ENCODE measurements at regions not wholly inside any gene's neighbourhood (a gene's known extent, or its start where the extent isn't known, plus 50 kb on each side); places are given as distances from the start of the nearest gene placed in this dataset.

- H3K9me3 ChIP-seq (ENCODE audit: control extremely low read depth in 1 of 5, control insufficient read depth in 4 of 5, insufficient read depth in 2 of 5, low read depth in 1 of 5, low read length in 4 of 5) = peaks cover 0 to 5% (median 3%) of the 10 kb centered on the region in 5 experiments
- H3K27me3 ChIP-seq (replicated peaks in 2 of 5; ENCODE audit: control insufficient read depth in 4 of 5, insufficient read depth in 5 of 5, low read length in 4 of 5) = no peaks in the 10 kb centered on the region
- no peaks in the 10 kb centered on the region for H3K36me3 ChIP-seq (ENCODE audit: control insufficient read depth in 4 of 4, insufficient read depth in 4 of 4, low read length in 3 of 4)
- WGBS (ENCODE audit: insufficient coverage) = 100% methylated on average over 7 of the region's 13 CpGs
- no peak for DNase-seq
- ChIA-PET POLR2A (no interaction called here), CTCF (interaction anchor here (0.6 to 1.1 kb wide), 2 partner anchors 34 to 37 kb away, joined by 3 read pairs; no protein-coding TSS in a partner anchor)
- no peak overlapping the region for H3K27ac ChIP-seq (ENCODE audit: insufficient read depth in 1 of 2, low read depth in 1 of 2, low read length in 2 of 2, poor library complexity in 1 of 2, severe bottlenecking in 2 of 2)
- no peak overlapping the region for H3K4me3 ChIP-seq (ENCODE audit: control insufficient read depth in 1 of 7, extremely low read depth in 1 of 7, insufficient read depth in 4 of 7, low read depth in 2 of 7, low read length in 6 of 7)
- H3K4me1 ChIP-seq (ENCODE audit: control extremely low read depth in 1 of 4, control insufficient read depth in 4 of 4, insufficient read depth in 4 of 4, low read length in 3 of 4) = peaks cover 4 to 12% (median 7%) of the 10 kb centered on the region in 4 experiments
Observed at GRCh38 chr5:173825215-173825865, 62.8 kb upstream of the CPEB4 start.

DNA sequence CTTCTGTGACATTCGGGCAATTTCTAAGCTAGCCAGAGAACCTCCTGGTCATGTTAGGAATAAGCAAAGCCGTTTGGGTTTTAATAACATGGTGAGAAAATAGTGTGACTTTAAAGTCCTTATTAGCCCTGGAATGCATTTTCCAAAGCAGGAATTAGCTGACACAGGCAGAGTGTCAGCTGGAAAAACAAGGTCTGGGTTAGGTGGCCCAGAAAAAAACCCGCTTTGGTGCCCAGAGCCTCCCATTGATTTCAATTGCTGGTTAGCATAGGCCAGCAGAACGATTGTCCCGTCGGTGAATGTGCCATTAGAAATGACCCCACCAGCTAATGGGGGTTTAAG lies 62.1 kb upstream of the CPEB4 start:
- H3K27ac ChIP-seq (ENCODE audit: insufficient read depth in 1 of 2, low read depth in 1 of 2, low read length in 2 of 2, poor library complexity in 1 of 2, severe bottlenecking in 2 of 2) = no peak overlapping the region
- no peak overlapping the region for H3K4me3 ChIP-seq (ENCODE audit: control insufficient read depth in 1 of 7, extremely low read depth in 1 of 7, insufficient read depth in 4 of 7, low read depth in 2 of 7, low read length in 6 of 7)
- DNase-seq = no peak
- POLR2A ChIA-PET = no interaction called here
- H3K4me1 ChIP-seq (ENCODE audit: control extremely low read depth in 1 of 4, control insufficient read depth in 4 of 4, insufficient read depth in 4 of 4, low read length in 3 of 4) = peaks cover 2 to 9% (median 4%) of the 10 kb centered on the region in 4 experiments
- H3K27me3 ChIP-seq (replicated peaks in 2 of 5; ENCODE audit: control insufficient read depth in 4 of 5, insufficient read depth in 5 of 5, low read length in 4 of 5) = no peaks in the 10 kb centered on the region
- peaks cover 0 to 5% (median 3%) of the 10 kb centered on the region in 5 experiments for H3K9me3 ChIP-seq (ENCODE audit: control extremely low read depth in 1 of 5, control insufficient read depth in 4 of 5, insufficient read depth in 2 of 5, low read depth in 1 of 5, low read length in 4 of 5)
- no peaks in the 10 kb centered on the region for H3K36me3 ChIP-seq (ENCODE audit: control insufficient read depth in 4 of 4, insufficient read depth in 4 of 4, low read length in 3 of 4)
- whole genome bisulfite sequencing (ENCODE audit: insufficient coverage) = 94% methylated on average over 4 of the region's 6 CpGs
- CTCF ChIA-PET = interaction anchor here (1.1 kb wide), 1 partner anchor 35 kb away, joined by 3 read pairs; no protein-coding TSS in a partner anchor

DNA sequence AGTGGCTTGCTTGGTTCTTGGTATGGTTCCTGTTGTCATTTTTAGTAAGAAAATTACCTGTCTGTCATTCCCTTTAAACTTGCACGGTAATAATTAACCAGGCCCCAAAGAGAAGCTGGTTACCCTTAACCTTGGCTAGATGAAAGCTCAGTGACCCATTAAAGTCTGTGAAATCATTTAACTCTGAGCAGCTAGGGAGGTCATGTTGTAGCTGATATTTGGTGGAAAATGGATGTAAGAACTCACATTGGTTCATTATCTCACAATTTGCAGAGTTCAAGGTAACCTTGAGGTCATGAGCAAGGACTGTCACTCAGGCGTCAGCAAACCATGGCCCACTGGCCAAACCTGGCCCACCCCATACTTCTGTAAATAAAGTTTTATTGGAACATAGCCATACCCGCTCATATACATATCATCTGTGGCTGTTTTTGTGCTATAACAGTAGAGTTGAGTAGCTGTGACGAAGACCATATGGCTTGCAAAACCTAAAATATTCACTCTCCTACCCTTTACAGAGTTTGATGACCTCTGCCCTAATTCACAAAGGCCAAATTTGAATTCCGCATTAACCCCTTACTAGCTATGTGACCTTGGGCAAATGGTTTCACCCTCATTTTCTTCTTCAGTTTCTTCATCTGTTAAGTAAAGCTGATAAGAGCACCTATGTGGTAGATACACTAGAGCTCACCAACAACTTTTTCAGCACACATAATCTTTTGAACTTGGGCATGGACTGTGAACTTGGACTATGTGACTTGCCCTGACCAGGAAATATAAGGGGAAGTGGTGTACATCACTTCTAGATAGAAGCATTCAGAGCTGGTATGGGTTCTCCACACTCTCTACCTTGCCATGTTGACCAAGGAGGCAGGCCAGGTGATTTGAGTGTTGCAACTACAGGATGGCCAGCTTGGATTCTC lies 61.5 kb upstream of the CPEB4 start:
- no peaks in the 10 kb centered on the region for H3K36me3 ChIP-seq (ENCODE audit: control insufficient read depth in 4 of 4, insufficient read depth in 4 of 4, low read length in 3 of 4)
- H3K27me3 ChIP-seq (replicated peaks in 2 of 5; ENCODE audit: control insufficient read depth in 4 of 5, insufficient read depth in 5 of 5, low read length in 4 of 5) = no peaks in the 10 kb centered on the region
- DNase-seq = no peak
- POLR2A ChIA-PET = no interaction called here
- no peak overlapping the region for H3K27ac ChIP-seq (ENCODE audit: insufficient read depth in 1 of 2, low read depth in 1 of 2, low read length in 2 of 2, poor library complexity in 1 of 2, severe bottlenecking in 2 of 2)
- peaks cover 0 to 2% (median under 1%) of the 10 kb centered on the region in 4 experiments for H3K4me1 ChIP-seq (ENCODE audit: control extremely low read depth in 1 of 4, control insufficient read depth in 4 of 4, insufficient read depth in 4 of 4, low read length in 3 of 4)
- H3K9me3 ChIP-seq (ENCODE audit: control extremely low read depth in 1 of 5, control insufficient read depth in 4 of 5, insufficient read depth in 2 of 5, low read depth in 1 of 5, low read length in 4 of 5) = peaks cover 0 to 5% (median 3%) of the 10 kb centered on the region in 5 experiments
- WGBS (ENCODE audit: insufficient coverage) = 96% methylated on average over 3 of the region's 5 CpGs
- CTCF ChIA-PET = interaction anchor here (1.0 to 1.1 kb wide), 2 partner anchors 17 to 36 kb away, joined by 3 read pairs; no protein-coding TSS in a partner anchor
- H3K4me3 ChIP-seq (ENCODE audit: control insufficient read depth in 1 of 7, extremely low read depth in 1 of 7, insufficient read depth in 4 of 7, low read depth in 2 of 7, low read length in 6 of 7) = no peak overlapping the region

DNA sequence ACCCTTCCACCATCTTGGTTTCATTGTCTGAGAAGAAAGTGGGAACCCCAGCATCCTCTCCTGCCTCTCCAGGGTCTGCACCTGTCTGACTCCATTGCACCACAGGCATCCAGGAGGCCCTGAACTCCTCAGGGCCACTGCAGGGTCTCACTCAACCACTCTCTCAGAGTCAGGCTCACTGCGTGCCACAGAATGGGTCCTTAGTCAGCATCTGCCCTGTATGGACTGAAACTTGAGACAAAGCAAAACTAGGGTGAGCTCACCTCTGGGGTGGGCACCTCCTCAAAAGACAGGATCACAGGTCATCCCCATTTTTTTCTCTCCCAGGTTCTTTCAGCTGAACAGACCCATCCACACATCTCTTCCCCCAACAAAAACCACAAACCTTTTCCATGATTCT lies 59.2 kb upstream of the CPEB4 start:
- Histone ChIP-seq H3K27me3 (replicated peaks in 2 of 5; ENCODE audit: control insufficient read depth in 4 of 5, insufficient read depth in 5 of 5, low read length in 4 of 5) (no peaks in the 10 kb centered on the region), H3K9me3 (ENCODE audit: control extremely low read depth in 1 of 5, control insufficient read depth in 4 of 5, insufficient read depth in 2 of 5, low read depth in 1 of 5, low read length in 4 of 5) (peaks cover 0 to 5% (median 3%) of the 10 kb centered on the region in 5 experiments), H3K4me1 (ENCODE audit: control extremely low read depth in 1 of 4, control insufficient read depth in 4 of 4, insufficient read depth in 4 of 4, low read length in 3 of 4) (peaks cover 0 to 8% (median 0%) of the 10 kb centered on the region in 4 experiments), H3K36me3 (ENCODE audit: control insufficient read depth in 4 of 4, insufficient read depth in 4 of 4, low read length in 3 of 4) (no peaks in the 10 kb centered on the region), H3K4me3 (ENCODE audit: control insufficient read depth in 1 of 7, extremely low read depth in 1 of 7, insufficient read depth in 4 of 7, low read depth in 2 of 7, low read length in 6 of 7) (no peak overlapping the region), H3K27ac (ENCODE audit: insufficient read depth in 1 of 2, low read depth in 1 of 2, low read length in 2 of 2, poor library complexity in 1 of 2, severe bottlenecking in 2 of 2) (no peak overlapping the region)
- ChIA-PET POLR2A (no interaction called here), CTCF (interaction anchor here (0.6 to 1.3 kb wide), 2 partner anchors 45 to 791 kb away, joined by 3 read pairs; no protein-coding TSS in a partner anchor)
- no peak for DNase-seq
- WGBS (ENCODE audit: insufficient coverage) = 80% methylated on average over 1 of the region's 1 CpG

GRCh38 chr5:173829826-173830225 lies 58.3 kb upstream of the CPEB4 start:
- DNase-seq = no peak
- ChIA-PET POLR2A (no interaction called here), CTCF (interaction anchor here (0.9 kb wide), 1 partner anchor 162 kb away, joined by 3 read pairs; no protein-coding TSS in a partner anchor)
- 94% methylated on average over 2 of the region's 5 CpGs for WGBS (ENCODE audit: insufficient coverage)
- H3K4me3 ChIP-seq (ENCODE audit: control insufficient read depth in 1 of 7, extremely low read depth in 1 of 7, insufficient read depth in 4 of 7, low read depth in 2 of 7, low read length in 6 of 7) = no peak overlapping the region
- no peak overlapping the region for H3K27ac ChIP-seq (ENCODE audit: insufficient read depth in 1 of 2, low read depth in 1 of 2, low read length in 2 of 2, poor library complexity in 1 of 2, severe bottlenecking in 2 of 2)
- H3K36me3 ChIP-seq (ENCODE audit: control insufficient read depth in 4 of 4, insufficient read depth in 4 of 4, low read length in 3 of 4) = no peaks in the 10 kb centered on the region
- no peaks in the 10 kb centered on the region for H3K27me3 ChIP-seq (replicated peaks in 2 of 5; ENCODE audit: control insufficient read depth in 4 of 5, insufficient read depth in 5 of 5, low read length in 4 of 5)
- H3K4me1 ChIP-seq (ENCODE audit: control extremely low read depth in 1 of 4, control insufficient read depth in 4 of 4, insufficient read depth in 4 of 4, low read length in 3 of 4) = peaks cover 0 to 10% (median 0%) of the 10 kb centered on the region in 4 experiments
- H3K9me3 ChIP-seq (ENCODE audit: control extremely low read depth in 1 of 5, control insufficient read depth in 4 of 5, insufficient read depth in 2 of 5, low read depth in 1 of 5, low read length in 4 of 5) = peaks cover 0 to 5% (median 3%) of the 10 kb centered on the region in 5 experiments

DNA sequence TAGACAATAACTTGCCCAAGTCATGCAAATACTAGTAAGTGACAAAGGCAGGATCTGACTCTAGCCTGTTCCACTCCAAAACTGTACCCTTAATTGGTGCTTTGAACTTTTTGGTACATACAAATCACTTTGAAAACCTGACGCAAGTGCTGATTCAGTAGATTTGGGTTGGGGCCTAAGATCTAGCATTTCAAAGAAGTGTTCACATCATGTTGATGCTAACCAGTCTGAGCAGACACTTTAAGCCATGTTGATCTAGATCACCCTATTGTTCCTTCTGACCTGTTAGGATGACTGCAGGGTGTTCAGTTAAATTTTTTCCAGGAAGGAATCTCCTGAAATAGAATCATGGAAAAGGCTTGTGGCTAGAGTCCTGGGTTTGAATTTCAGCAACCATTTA lies 57.7 kb upstream of the CPEB4 start:
- DNase-seq = no peak
- Histone ChIP-seq H3K36me3 (ENCODE audit: control insufficient read depth in 4 of 4, insufficient read depth in 4 of 4, low read length in 3 of 4) (no peaks in the 10 kb centered on the region), H3K4me1 (ENCODE audit: control extremely low read depth in 1 of 4, control insufficient read depth in 4 of 4, insufficient read depth in 4 of 4, low read length in 3 of 4) (peaks cover 0 to 10% (median 2%) of the 10 kb centered on the region in 4 experiments), H3K27ac (ENCODE audit: insufficient read depth in 1 of 2, low read depth in 1 of 2, low read length in 2 of 2, poor library complexity in 1 of 2, severe bottlenecking in 2 of 2) (no peak overlapping the region), H3K27me3 (replicated peaks in 2 of 5; ENCODE audit: control insufficient read depth in 4 of 5, insufficient read depth in 5 of 5, low read length in 4 of 5) (no peaks in the 10 kb centered on the region), H3K4me3 (ENCODE audit: control insufficient read depth in 1 of 7, extremely low read depth in 1 of 7, insufficient read depth in 4 of 7, low read depth in 2 of 7, low read length in 6 of 7) (no peak overlapping the region), H3K9me3 (ENCODE audit: control extremely low read depth in 1 of 5, control insufficient read depth in 4 of 5, insufficient read depth in 2 of 5, low read depth in 1 of 5, low read length in 4 of 5) (peaks cover 0 to 5% (median 3%) of the 10 kb centered on the region in 5 experiments)
- 100% methylated on average over 1 of the region's 1 CpG for WGBS (ENCODE audit: insufficient coverage)
- ChIA-PET POLR2A (no interaction called here), CTCF (interaction anchor here (1.4 kb wide), 1 partner anchor 30 kb away, joined by 3 read pairs; no protein-coding TSS in a partner anchor)

Data from common myeloid progenitor, CD34-positive (primary cell).